A172 (cell line): ENCODE measurements at regions not wholly inside any gene's neighbourhood (a gene's known extent, or its start where the extent isn't known, plus 50 kb on each side); places are given as distances from the start of the nearest gene placed in this dataset.
A peak's percentile ranks its signal among the peaks of the same experiment; 100 is the strongest.
"Not testable (repeated sequence)": the region's sequence is repeated elsewhere in the genome, so short reads cannot be mapped to it uniquely, and the experiment has no call there.

Experiments
- DNase-seq: peaks from one replicate; pipeline ENCODE4 v3.0.0-alpha.2; 2015; ENCODE audit warnings: low spot score

GRCh38 chr3:162538906-162539305 lies 1042.3 kb downstream of the OTOL1 start:
- no peak for DNase-seq

DNA sequence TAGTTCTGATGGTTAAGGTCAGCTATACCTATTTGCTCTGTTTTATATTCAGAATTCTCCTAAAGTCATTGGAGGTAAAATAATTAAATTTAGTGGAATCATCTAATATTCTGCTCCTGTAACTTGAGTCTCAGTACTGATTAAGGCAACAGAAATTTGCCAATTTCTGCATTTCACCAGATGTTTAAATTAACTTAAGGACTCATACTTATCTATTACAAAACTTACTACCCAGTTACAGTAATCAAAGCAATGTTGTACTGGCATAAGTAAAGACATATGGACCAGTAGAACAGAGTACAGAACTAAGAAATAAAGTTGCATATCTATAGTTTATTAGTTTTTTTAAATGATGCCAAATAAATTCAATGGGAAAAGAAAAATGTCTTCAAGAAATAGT lies 1043.8 kb downstream of the OTOL1 start:
- DNase-seq: no peak

DNA sequence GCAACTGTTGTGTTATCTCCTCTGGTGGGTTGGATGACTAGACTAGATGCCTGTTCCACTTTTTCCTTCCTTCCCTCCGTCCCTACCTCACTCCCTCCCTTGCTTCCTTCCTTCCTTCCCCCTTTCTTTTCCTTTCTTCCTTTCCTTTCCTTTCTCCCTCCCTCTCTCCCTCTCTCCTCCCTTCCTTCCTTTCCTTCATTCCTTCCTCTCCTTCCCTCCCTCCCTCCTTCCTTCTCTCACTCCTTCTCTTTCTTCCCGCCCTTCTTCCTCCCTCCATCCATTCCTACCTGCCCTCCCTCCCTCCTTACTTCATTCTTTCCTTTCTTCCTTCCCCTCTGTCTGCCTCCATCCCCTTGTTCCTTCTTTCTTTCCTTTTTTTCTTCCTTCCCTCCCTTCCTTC lies 1045.3 kb downstream of the OTOL1 start:
- DNase-seq: no peak

GRCh38 chr3:162544246-162544645 lies 1047.6 kb downstream of the OTOL1 start:
- DNase-seq: no peak

GRCh38 chr3:162546910-162547309 lies 1050.3 kb downstream of the OTOL1 start:
- DNase-seq: no peak

- DNase-seq: no peak
These were observed 1050.7 kb downstream of the OTOL1 start for GRCh38 chr3:162547321-162547720.

- no peak for DNase-seq
These were observed 1059.2 kb downstream of the OTOL1 start for GRCh38 chr3:162555761-162556160.

- no peak for DNase-seq
These were observed 1061.4 kb downstream of the OTOL1 start for GRCh38 chr3:162558016-162558415.

DNA sequence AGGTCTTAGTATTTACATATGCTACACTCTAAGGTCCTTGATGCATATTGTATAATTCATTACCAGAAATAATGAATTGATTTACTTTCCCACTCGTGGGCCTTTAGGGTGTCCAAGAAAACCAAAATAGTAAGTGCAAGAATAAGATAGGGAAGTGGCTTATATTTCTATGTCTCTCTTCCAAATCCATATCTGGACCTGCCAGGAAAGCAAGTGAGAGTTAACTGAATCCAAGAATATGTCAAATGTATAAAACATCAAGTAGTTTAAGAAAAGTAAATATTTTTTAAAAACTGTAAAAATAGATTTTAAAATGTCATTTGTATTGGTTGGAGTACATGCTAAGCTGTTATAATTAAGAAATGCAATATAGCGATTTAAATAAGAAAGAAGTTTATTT lies 1072.1 kb downstream of the OTOL1 start:
- DNase-seq: no peak

DNA sequence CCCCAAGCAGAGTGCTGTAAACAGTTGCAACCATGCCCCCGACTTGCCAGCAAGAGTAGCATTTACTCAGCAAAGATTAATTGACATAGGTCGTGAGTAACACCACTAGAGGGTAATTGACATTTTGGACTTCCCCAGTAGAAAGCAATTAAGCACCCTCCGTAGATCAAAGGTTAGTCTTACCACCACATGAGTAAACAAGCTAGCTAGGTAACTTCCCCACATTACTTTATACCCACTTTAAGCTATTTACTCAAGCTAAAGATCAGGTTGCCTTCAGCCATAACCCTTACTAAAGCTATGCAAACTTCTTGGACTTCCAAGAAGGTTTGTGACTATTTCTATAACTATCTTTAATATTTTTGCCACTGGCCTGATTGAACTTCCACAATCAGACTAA lies 1072.7 kb downstream of the OTOL1 start:
- DNase-seq: no peak

DNA sequence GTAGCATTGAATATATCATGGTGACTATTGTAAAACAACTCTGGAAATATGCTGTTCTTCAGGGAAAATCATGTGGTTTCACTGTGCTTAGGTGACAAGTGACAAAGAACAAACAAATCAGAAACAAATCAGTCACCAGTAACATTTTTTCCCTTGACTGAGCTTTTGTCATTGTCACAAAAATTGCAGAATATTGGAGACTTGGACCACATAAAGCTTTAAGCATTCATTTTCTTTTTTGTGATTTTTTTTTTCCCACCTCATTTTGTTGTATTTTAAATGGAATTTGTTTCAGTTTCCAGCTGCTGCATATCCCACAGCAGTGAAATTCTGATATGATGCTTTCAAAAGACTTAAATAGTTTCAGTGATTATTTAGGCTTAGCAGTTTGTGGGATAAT lies 1088.4 kb downstream of the OTOL1 start:
- no peak for DNase-seq

DNA sequence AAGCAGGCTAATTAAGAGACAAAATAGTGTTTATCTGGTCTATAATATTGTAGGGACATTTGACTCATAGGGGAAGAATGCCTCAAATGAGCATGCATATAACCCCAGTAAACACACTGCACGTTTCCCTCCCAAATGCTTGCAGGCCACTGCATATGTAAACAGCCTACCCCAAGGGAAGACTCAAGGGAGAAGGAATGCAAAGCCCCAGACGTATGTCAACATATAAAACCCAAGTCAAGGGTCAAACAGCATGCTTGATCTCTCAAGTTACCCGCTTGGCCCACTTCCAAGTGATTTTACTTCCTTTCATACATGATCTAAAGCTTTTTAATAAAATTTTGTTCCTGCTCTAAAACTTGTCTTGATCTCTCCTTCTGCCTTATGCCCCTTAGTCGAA lies 1090.0 kb downstream of the OTOL1 start:
- peak; percentile 4 for DNase-seq

GRCh38 chr3:162597226-162597625 lies 1100.6 kb downstream of the OTOL1 start:
- no peak for DNase-seq

DNA sequence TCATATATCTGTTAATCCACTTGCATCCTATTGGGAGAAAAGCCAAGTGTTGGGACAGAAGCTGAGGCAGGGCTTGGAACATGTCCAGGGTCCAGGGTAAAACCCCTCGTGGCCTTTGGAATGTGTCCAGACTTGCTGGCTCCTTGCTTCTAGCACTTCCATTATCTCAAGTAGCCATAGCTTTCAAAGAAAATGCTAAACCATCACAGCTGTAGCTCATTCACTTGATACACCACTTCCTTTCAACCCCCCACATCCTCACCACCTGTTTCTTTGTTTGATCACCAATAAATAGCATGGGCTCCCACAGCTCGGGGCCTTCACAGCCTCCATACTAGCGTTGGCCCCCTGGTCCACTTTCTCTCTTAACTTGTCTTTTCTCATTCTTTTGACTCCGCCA lies 1101.9 kb downstream of the OTOL1 start:
- not testable (repeated sequence) for DNase-seq

DNA sequence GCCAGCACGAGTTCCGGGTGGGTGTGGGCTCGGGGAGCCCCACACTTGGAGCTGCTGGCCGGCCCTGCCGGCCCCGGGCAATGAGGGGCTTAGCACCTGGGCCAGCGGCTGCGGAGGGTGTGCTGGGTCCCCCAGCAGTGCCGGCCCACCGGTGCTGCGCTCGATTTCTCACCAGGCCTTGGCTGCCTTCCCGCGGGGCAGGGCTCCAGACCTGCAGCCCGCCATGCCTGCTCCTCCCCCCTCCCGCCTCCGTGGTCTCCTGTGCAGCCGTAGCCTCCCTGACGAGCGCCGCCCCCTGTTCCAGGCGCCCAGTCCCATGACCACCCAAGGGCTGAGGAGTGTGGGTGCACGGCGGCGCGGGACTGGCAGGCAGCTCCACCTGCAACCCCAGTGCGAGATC lies 1103.1 kb downstream of the OTOL1 start:
- not testable (repeated sequence) for DNase-seq

GRCh38 chr3:162601101-162601670 lies 1104.6 kb downstream of the OTOL1 start:
- no peak for DNase-seq

GRCh38 chr3:162602619-162603018 lies 1106.0 kb downstream of the OTOL1 start:
- DNase-seq: no peak

DNA sequence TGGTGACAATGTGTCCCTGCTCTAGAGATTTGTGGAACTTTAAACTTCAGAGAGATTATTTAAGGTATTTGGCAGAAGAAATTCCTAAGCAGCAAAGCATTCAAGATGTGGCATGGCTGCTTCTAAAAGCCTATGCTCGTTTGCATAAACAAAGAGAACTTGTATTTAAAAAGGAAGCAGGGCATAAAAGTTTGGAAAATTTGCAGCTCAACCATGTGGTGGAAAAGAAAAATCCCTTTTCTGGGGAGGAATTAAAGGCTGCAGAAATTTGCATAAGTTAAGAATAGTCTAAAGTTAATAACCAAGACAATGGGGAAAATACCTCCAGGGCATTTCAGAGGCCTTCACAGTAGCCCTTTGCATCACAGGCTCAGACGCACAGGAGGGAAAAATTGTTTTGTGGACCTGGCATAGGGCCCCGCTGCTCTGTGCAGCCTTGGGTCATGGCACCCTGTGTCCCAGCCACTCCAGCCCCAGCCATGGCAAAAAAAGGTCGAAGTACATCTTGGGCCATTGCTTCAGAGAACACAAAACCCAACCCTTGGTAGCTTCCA lies 1109.1 kb downstream of the OTOL1 start:
- no peak for DNase-seq

DNA sequence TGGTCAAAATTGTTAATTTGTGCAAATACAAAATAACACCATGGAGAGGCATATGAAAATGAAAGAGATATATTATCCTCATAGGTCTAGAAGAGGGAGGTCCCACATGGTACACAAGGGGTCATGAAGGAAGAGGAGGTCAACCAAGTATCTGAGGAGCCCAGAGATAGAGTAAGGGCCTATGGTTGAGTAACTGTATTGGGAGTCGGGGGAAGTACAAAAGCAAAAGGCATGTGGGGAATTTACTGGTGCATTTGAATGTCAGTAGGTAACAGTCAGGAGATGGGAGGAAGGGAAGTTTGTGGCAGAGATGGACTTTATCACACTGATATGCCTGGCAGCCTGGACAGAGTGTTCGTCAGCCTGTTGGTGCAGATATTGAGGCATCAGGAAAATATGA lies 1113.7 kb downstream of the OTOL1 start:
- DNase-seq: no peak

GRCh38 chr3:162612991-162613390 lies 1116.4 kb downstream of the OTOL1 start:
- DNase-seq: no peak

GRCh38 chr3:162626172-162626571 lies 1129.6 kb downstream of the OTOL1 start:
- DNase-seq: no peak

DNA sequence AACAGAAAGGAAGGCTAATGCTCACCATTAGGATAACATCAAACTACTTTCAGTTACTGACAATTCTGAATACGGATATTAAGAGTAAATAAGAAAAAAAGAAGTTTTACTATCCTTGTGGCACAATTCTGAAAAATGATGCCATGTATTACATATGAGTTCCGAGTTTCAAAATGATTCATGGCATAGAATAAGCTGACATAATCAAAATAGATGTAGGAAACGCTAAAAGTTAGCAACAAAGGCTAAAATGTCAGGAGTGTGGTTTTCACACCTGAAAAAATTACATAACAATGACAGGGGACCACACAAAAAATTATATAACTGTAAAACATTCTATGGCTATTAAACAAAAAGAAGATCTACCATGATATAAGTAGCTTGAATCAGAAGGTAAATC lies 1131.9 kb downstream of the OTOL1 start:
- DNase-seq: no peak

- no peak for DNase-seq
These were observed 1132.8 kb downstream of the OTOL1 start for GRCh38 chr3:162629372-162629771.

DNA sequence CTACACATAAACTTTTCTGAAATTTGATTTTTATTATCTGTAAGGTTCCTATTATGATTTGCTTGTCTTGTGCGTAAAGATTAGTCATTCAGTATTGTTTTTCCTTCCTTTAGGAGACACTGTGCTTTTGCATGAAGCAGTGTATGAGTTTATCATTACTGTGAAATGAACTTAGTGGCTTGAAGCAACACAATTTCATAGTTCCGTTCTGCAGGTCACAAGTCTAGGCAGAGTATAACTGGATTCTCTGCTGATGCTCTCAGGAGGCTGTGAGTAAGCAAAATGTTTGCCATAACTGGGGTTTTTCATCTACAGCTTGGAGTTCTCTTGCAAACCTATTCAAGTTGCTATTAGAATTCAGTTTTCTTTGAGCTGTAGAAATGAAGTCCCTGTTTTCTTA lies 1136.1 kb downstream of the OTOL1 start:
- DNase-seq: no peak
